ENCODE measurements at regions not wholly inside any gene's neighbourhood (a gene's known extent, or its start where the extent isn't known, plus 50 kb on each side); places are given as distances from the start of the nearest gene placed in this dataset.

- TF ChIP-seq, protein P1, sequence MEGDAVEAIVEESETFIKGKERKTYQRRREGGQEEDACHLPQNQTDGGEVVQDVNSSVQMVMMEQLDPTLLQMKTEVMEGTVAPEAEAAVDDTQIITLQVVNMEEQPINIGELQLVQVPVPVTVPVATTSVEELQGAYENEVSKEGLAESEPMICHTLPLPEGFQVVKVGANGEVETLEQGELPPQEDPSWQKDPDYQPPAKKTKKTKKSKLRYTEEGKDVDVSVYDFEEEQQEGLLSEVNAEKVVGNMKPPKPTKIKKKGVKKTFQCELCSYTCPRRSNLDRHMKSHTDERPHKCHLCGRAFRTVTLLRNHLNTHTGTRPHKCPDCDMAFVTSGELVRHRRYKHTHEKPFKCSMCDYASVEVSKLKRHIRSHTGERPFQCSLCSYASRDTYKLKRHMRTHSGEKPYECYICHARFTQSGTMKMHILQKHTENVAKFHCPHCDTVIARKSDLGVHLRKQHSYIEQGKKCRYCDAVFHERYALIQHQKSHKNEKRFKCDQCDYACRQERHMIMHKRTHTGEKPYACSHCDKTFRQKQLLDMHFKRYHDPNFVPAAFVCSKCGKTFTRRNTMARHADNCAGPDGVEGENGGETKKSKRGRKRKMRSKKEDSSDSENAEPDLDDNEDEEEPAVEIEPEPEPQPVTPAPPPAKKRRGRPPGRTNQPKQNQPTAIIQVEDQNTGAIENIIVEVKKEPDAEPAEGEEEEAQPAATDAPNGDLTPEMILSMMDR (IDR thresholded peaks at IDR 0.05), result no peak
- no peak for TF ChIP-seq ZFX (IDR thresholded peaks at IDR 0.05; ENCODE audit: borderline replicate concordance)
Measured at GRCh38 chr6:49327005-49327404, 136.0 kb downstream of the MMUT start.
